ENCODE measurements at regions not wholly inside any gene's neighbourhood (a gene's known extent, or its start where the extent isn't known, plus 50 kb on each side); places are given as distances from the start of the nearest gene placed in this dataset.

DNA sequence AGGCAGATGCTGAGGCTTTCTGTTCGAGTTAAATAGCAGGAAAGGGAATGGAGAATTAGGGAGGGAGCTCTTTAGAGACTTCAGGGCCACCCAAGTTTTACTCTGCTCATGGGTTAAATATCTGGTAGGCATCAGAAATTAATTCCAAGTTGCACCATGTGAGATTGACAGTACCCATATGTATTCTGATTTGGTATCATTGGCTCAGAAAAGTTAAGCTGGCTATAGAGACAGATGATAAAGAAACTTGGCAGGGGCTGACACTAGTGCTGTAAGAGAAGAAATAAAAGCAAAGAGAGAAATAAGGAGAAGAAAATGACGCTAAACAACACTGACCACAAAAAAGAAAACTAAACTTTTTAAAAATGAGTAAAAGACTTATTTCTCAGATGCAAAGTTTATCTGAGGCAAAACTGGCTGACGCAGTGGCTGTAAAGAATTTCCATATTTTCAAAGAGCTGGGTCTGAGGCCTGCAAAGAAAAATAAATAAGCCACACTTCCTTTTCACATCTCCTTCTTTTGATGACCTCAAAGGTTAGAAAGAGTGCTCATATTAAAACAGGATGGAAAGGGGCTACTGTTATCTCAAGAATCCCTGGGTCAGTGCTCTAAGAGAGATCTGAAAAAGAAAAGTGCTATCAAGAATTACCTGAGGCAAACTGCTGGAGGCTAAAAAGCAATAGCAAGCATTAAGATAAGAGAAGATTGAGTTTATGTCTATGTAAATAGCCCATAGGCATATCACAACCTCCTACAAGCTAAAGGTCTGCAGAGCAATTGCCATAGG lies 399.0 kb upstream of the MEF2C start:
- H3K4me2 ChIP-seq (ENCODE audit: low read length): no peak overlapping the region
- H3K36me3 ChIP-seq (ENCODE audit: insufficient read depth, low read length): no peaks in the 10 kb centered on the region
- H3K27me3 ChIP-seq (ENCODE audit: insufficient read depth, low read depth, low read length): no peaks in the 10 kb centered on the region
- H3K9me2 ChIP-seq (ENCODE audit: insufficient read depth, low read length): no peaks in the 10 kb centered on the region
- no peaks in the 10 kb centered on the region for H3F3A ChIP-seq (ENCODE audit: insufficient read depth, low read length, poor library complexity, severe bottlenecking)
- H2AFZ ChIP-seq (ENCODE audit: low read depth, low read length): no peak overlapping the region
- H3K9me3 ChIP-seq (ENCODE audit: low read length): no peaks in the 10 kb centered on the region
- no peak overlapping the region for H3K4me3 ChIP-seq (ENCODE audit: low read length)
- no peak for TF ChIP-seq EP300 (conservative IDR thresholded peaks at IDR 0.05; ENCODE audit: poor library complexity, severe bottlenecking)
- TF ChIP-seq EZH2 (IDR thresholded peaks at IDR 0.05; ENCODE audit: borderline replicate concordance, insufficient read depth, low read length, poor library complexity, severe bottlenecking): no peak
- TF ChIP-seq, protein P1, sequence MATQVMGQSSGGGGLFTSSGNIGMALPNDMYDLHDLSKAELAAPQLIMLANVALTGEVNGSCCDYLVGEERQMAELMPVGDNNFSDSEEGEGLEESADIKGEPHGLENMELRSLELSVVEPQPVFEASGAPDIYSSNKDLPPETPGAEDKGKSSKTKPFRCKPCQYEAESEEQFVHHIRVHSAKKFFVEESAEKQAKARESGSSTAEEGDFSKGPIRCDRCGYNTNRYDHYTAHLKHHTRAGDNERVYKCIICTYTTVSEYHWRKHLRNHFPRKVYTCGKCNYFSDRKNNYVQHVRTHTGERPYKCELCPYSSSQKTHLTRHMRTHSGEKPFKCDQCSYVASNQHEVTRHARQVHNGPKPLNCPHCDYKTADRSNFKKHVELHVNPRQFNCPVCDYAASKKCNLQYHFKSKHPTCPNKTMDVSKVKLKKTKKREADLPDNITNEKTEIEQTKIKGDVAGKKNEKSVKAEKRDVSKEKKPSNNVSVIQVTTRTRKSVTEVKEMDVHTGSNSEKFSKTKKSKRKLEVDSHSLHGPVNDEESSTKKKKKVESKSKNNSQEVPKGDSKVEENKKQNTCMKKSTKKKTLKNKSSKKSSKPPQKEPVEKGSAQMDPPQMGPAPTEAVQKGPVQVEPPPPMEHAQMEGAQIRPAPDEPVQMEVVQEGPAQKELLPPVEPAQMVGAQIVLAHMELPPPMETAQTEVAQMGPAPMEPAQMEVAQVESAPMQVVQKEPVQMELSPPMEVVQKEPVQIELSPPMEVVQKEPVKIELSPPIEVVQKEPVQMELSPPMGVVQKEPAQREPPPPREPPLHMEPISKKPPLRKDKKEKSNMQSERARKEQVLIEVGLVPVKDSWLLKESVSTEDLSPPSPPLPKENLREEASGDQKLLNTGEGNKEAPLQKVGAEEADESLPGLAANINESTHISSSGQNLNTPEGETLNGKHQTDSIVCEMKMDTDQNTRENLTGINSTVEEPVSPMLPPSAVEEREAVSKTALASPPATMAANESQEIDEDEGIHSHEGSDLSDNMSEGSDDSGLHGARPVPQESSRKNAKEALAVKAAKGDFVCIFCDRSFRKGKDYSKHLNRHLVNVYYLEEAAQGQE (IDR thresholded peaks at IDR 0.05; ENCODE audit: borderline replicate concordance): no peak
- no peaks in the 10 kb centered on the region for H4K20me1 ChIP-seq (ENCODE audit: insufficient read depth)
- no peak overlapping the region for H3K9ac ChIP-seq (ENCODE audit: low read length)
- H3K79me2 ChIP-seq (replicated peaks; ENCODE audit: insufficient read depth, low read length): no peaks in the 10 kb centered on the region
- no peak overlapping the region for H3K27ac ChIP-seq (ENCODE audit: low read length)

DNA sequence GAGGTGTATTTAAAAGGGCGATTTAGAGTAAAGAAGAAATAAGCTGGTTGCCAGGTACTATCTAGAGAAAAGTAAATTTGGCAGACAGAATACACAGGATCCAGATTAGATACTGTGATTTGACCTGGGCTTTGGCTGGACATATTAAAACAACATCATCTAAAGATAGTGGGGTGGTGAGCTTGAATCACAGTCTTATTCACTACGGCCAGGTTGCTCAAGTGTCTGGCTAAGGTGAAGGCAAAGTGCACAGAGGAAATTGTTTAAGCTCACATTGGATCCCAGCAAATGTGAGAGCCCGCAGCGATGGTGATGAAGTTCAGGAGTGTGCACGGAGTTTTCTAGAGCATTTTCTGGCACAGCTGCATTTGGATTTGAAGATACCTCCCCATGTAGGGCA lies 398.2 kb upstream of the MEF2C start:
- Histone ChIP-seq H3K9ac (ENCODE audit: low read length) (no peak overlapping the region), H3K4me3 (ENCODE audit: low read length) (no peak overlapping the region), H3K4me2 (ENCODE audit: low read length) (no peak overlapping the region), H4K20me1 (ENCODE audit: insufficient read depth) (no peaks in the 10 kb centered on the region), H3F3A (ENCODE audit: insufficient read depth, low read length, poor library complexity, severe bottlenecking) (no peaks in the 10 kb centered on the region), H3K36me3 (ENCODE audit: insufficient read depth, low read length) (no peaks in the 10 kb centered on the region), H3K79me2 (replicated peaks; ENCODE audit: insufficient read depth, low read length) (no peaks in the 10 kb centered on the region), H3K9me3 (ENCODE audit: low read length) (no peaks in the 10 kb centered on the region), H3K27ac (ENCODE audit: low read length) (no peak overlapping the region), H3K9me2 (ENCODE audit: insufficient read depth, low read length) (no peaks in the 10 kb centered on the region), H3K27me3 (ENCODE audit: insufficient read depth, low read depth, low read length) (no peaks in the 10 kb centered on the region), H2AFZ (ENCODE audit: low read depth, low read length) (no peak overlapping the region)
- TF ChIP-seq POLR2AphosphoS5 (IDR thresholded peaks at IDR 0.05): no peak

DNA sequence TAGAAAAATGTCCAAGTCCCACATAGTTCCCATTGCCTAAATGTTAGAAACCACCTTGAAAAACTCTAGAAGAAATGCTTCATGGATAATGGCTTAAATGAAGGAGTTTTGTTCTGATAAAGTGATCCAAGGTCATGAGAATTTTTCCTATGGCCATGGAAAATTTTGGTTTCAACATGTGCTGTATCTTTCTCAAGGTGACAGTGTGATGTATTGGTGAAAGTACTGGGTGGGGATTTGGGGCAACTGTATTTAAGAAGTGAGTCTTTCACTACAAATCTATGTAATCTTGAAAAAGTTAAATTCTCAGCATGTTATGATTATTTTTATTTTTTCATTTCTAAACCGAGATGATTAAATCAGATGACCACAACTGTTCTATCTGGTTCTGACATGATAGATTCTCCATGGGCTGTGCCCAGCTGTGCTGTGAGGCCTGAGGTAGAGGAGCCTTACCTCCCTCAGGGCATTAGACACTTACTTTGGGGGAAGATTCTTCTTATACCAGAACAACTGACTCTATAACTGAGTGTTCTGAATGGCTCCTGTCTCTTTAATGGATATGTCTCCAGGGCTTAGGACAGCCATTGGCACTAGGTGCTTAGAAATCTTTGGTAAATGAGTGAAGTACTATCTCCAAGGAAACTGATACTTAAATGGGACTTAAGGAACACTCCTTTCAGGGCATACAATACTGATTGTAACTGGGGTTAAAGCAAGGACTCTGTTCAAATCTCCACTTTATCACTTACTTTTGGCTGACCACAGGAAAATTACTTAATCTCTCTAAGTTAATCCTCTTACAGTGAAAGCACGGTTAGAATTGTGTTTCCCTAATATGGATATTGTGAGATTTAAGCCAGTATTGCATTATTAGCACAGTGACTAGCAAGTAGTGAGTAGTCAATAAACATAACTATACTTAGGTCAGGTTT lies 397.4 kb upstream of the MEF2C start:
- no peak overlapping the region for H3K4me3 ChIP-seq (ENCODE audit: low read length)
- no peaks in the 10 kb centered on the region for H3K27me3 ChIP-seq (ENCODE audit: insufficient read depth, low read depth, low read length)
- no peak overlapping the region for H3K4me2 ChIP-seq (ENCODE audit: low read length)
- no peak overlapping the region for H3K9ac ChIP-seq (ENCODE audit: low read length)
- H4K20me1 ChIP-seq (ENCODE audit: insufficient read depth): no peaks in the 10 kb centered on the region
- H3F3A ChIP-seq (ENCODE audit: insufficient read depth, low read length, poor library complexity, severe bottlenecking): no peaks in the 10 kb centered on the region
- no peaks in the 10 kb centered on the region for H3K9me2 ChIP-seq (ENCODE audit: insufficient read depth, low read length)
- TF ChIP-seq, protein P2, sequence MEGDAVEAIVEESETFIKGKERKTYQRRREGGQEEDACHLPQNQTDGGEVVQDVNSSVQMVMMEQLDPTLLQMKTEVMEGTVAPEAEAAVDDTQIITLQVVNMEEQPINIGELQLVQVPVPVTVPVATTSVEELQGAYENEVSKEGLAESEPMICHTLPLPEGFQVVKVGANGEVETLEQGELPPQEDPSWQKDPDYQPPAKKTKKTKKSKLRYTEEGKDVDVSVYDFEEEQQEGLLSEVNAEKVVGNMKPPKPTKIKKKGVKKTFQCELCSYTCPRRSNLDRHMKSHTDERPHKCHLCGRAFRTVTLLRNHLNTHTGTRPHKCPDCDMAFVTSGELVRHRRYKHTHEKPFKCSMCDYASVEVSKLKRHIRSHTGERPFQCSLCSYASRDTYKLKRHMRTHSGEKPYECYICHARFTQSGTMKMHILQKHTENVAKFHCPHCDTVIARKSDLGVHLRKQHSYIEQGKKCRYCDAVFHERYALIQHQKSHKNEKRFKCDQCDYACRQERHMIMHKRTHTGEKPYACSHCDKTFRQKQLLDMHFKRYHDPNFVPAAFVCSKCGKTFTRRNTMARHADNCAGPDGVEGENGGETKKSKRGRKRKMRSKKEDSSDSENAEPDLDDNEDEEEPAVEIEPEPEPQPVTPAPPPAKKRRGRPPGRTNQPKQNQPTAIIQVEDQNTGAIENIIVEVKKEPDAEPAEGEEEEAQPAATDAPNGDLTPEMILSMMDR (IDR thresholded peaks at IDR 0.05; ENCODE audit: poor library complexity, severe bottlenecking): no peak
- TF ChIP-seq EP300 (conservative IDR thresholded peaks at IDR 0.05; ENCODE audit: poor library complexity, severe bottlenecking): no peak
- TF ChIP-seq, protein P1 (IDR thresholded peaks at IDR 0.05; ENCODE audit: borderline replicate concordance): no peak
- no peak for TF ChIP-seq SMC3 (conservative IDR thresholded peaks at IDR 0.05; ENCODE audit: poor library complexity)
- no peak for TF ChIP-seq TAF1 (IDR thresholded peaks at IDR 0.05; ENCODE audit: low read depth)
- TF ChIP-seq MXI1 (conservative IDR thresholded peaks at IDR 0.05; ENCODE audit: poor library complexity, severe bottlenecking): no peak
- no peak for TF ChIP-seq POLR2AphosphoS5 (IDR thresholded peaks at IDR 0.05)
- no peak for TF ChIP-seq EZH2 (IDR thresholded peaks at IDR 0.05; ENCODE audit: borderline replicate concordance, insufficient read depth, low read length, poor library complexity, severe bottlenecking)
- TF ChIP-seq RAD21 (conservative IDR thresholded peaks at IDR 0.05): no peak
- H2AFZ ChIP-seq (ENCODE audit: low read depth, low read length): no peak overlapping the region
- no peaks in the 10 kb centered on the region for H3K9me3 ChIP-seq (ENCODE audit: low read length)
- no peak overlapping the region for H3K27ac ChIP-seq (ENCODE audit: low read length)
- H3K79me2 ChIP-seq (replicated peaks; ENCODE audit: insufficient read depth, low read length): no peaks in the 10 kb centered on the region
- no peaks in the 10 kb centered on the region for H3K36me3 ChIP-seq (ENCODE audit: insufficient read depth, low read length)

Measured in neural cell (in vitro differentiated cells).